ENCODE measurements at regions not wholly inside any gene's neighbourhood (a gene's known extent, or its start where the extent isn't known, plus 50 kb on each side); places are given as distances from the start of the nearest gene placed in this dataset.

DNA sequence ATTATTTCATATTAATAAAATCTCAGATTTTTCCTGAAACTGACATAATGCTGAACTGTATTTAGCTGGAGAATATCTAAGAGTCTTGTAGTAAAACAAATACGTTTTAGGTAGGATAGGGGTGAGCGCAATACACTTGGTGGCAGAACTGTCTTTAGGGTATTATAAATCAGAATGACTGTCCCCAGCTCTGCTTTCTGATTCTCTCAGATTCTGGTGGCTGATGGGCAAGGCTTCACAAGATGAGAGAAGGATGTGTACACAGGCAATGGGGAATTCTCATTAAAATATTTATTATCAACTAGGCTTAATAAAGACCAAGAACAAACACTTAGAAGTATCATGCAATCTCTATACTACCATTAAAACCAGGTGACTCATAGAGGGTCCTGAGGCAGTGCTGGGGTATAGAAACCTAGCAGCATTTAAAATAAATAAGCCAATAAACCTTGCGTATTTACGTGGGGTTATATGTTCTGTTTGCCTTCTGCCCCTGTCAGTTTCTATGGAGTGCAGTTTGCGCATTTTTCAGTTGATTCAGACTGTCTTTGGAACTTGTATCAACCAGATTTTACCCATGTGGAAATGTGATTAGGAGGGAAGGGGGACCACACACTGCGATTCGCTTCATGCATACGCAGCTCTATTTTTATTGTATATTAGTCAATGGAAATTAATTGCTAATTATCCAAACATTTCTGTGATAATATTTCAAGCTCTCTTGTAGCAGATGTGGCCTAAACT is 1150.7 kb upstream of the WWC1 start:
- no peaks in the 10 kb centered on the region for H3K27me3 ChIP-seq (ENCODE audit: control insufficient read depth in 2 of 2, insufficient read depth in 2 of 2, low read length in 2 of 2)
- H3K27ac ChIP-seq (ENCODE audit: low read depth in 2 of 2, low read length in 2 of 2): no peak overlapping the region
- H3K4me1 ChIP-seq (ENCODE audit: control insufficient read depth in 2 of 2, insufficient read depth in 2 of 2, low read length in 2 of 2): no peaks in the 10 kb centered on the region
- no peak overlapping the region for H3K4me3 ChIP-seq (ENCODE audit: low read length in 2 of 2)
- H3K36me3 ChIP-seq (ENCODE audit: control insufficient read depth in 2 of 2, insufficient read depth in 2 of 2, low read length in 2 of 2): no peaks in the 10 kb centered on the region
- no peaks in the 10 kb centered on the region for H3K9me3 ChIP-seq (ENCODE audit: control insufficient read depth in 2 of 2, low read length in 2 of 2)
- no peak overlapping the region for H3K9ac ChIP-seq (ENCODE audit: low read depth in 1 of 2, low read length in 2 of 2)

DNA sequence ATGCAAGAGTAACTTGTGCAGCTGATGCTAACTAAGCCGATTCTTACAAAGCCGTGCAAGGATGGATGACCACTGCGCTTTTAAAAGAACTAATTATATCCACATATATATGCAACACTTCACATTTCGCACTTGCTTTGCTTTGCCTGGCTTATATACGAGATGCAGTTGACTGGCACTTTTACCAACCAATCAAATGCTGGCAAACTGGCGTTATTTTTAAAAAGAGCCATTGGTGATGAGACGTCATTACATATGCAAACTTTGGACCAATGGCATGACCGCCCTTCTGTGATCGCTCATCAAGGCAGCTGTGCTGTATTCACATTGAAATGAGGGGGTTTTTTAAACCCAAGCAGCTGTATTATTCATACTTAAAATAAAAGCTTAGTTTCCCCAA is 1147.7 kb upstream of the WWC1 start:
- no peaks in the 10 kb centered on the region for H3K27me3 ChIP-seq (ENCODE audit: control insufficient read depth in 2 of 2, insufficient read depth in 2 of 2, low read length in 2 of 2)
- H3K9ac ChIP-seq (ENCODE audit: low read depth in 1 of 2, low read length in 2 of 2): no peak overlapping the region
- H3K36me3 ChIP-seq (ENCODE audit: control insufficient read depth in 2 of 2, insufficient read depth in 2 of 2, low read length in 2 of 2): no peaks in the 10 kb centered on the region
- no peaks in the 10 kb centered on the region for H3K9me3 ChIP-seq (ENCODE audit: control insufficient read depth in 2 of 2, low read length in 2 of 2)
- H3K4me1 ChIP-seq (ENCODE audit: control insufficient read depth in 2 of 2, insufficient read depth in 2 of 2, low read length in 2 of 2): no peaks in the 10 kb centered on the region
- no peak overlapping the region for H3K4me3 ChIP-seq (ENCODE audit: low read length in 2 of 2)
- H3K27ac ChIP-seq (ENCODE audit: low read depth in 2 of 2, low read length in 2 of 2): no peak overlapping the region

DNA sequence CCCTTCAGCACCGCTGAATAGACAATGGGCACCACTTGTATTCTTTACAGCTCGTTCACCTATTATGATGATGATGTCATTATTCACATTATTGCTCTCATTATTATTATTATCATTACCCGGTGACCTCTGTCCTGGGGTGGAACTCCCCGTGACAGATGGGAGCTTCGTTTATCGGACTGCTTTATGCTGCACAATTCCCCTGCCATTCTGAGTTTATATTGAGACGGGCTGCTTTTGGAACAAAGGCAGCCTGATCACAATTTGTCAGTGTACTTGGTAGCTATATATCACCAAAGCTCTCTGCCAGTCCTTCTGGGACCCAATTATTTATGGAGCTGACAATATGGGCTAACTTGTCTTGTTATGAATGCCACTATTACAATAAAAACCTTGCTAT is 1145.6 kb upstream of the WWC1 start:
- H3K27ac ChIP-seq (ENCODE audit: low read depth in 2 of 2, low read length in 2 of 2): no peak overlapping the region
- no peak overlapping the region for H3K9ac ChIP-seq (ENCODE audit: low read depth in 1 of 2, low read length in 2 of 2)
- no peak overlapping the region for H3K4me3 ChIP-seq (ENCODE audit: low read length in 2 of 2)
- H3K4me1 ChIP-seq (ENCODE audit: control insufficient read depth in 2 of 2, insufficient read depth in 2 of 2, low read length in 2 of 2): no peaks in the 10 kb centered on the region
- no peaks in the 10 kb centered on the region for H3K27me3 ChIP-seq (ENCODE audit: control insufficient read depth in 2 of 2, insufficient read depth in 2 of 2, low read length in 2 of 2)
- no peaks in the 10 kb centered on the region for H3K36me3 ChIP-seq (ENCODE audit: control insufficient read depth in 2 of 2, insufficient read depth in 2 of 2, low read length in 2 of 2)
- no peaks in the 10 kb centered on the region for H3K9me3 ChIP-seq (ENCODE audit: control insufficient read depth in 2 of 2, low read length in 2 of 2)

DNA sequence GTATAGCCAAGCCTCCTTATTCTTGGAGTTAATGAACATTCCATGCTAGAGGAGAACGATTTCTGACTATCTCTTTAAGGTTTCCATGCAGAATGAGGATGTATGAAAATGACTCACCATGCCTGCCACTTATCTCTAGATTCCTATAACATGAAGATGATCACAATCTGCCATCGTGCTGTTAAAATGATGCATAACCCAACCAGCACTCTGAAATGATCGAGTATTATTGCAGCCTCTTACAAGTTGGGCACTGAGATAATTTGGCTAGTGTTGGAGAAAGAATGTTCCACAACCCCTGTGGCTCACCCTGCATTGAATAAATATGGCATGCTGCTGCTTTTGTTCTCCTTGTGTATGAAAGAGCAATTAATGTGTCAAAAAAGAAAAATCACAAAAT is 1143.6 kb upstream of the WWC1 start:
- Histone ChIP-seq H3K9ac (ENCODE audit: low read depth in 1 of 2, low read length in 2 of 2) (no peak overlapping the region), H3K27ac (ENCODE audit: low read depth in 2 of 2, low read length in 2 of 2) (no peak overlapping the region), H3K27me3 (ENCODE audit: control insufficient read depth in 2 of 2, insufficient read depth in 2 of 2, low read length in 2 of 2) (no peaks in the 10 kb centered on the region), H3K9me3 (ENCODE audit: control insufficient read depth in 2 of 2, low read length in 2 of 2) (no peaks in the 10 kb centered on the region), H3K4me3 (ENCODE audit: low read length in 2 of 2) (no peak overlapping the region), H3K36me3 (ENCODE audit: control insufficient read depth in 2 of 2, insufficient read depth in 2 of 2, low read length in 2 of 2) (no peaks in the 10 kb centered on the region), H3K4me1 (ENCODE audit: control insufficient read depth in 2 of 2, insufficient read depth in 2 of 2, low read length in 2 of 2) (no peaks in the 10 kb centered on the region)

DNA sequence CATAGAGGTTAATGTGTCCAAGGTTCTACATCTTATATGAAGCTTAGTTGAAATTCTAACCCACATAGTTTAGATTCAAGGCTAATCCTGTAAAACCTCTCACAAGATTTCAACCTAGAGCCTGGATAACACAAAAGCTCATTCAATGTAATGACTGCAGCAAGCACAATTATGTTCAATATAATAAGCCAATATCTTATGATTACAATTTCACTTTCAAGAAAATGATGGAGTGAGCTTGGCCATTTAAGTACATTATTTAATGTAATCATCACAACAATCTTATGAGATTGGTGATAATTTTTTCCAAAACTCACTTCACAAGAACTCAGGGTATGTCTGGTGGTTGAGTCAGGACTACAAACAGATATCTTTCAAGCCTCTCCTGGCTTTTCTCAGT is 1140.8 kb upstream of the WWC1 start:
- Histone ChIP-seq H3K27ac (ENCODE audit: low read depth in 2 of 2, low read length in 2 of 2) (no peak overlapping the region), H3K4me1 (ENCODE audit: control insufficient read depth in 2 of 2, insufficient read depth in 2 of 2, low read length in 2 of 2) (no peaks in the 10 kb centered on the region), H3K9ac (ENCODE audit: low read depth in 1 of 2, low read length in 2 of 2) (no peak overlapping the region), H3K27me3 (ENCODE audit: control insufficient read depth in 2 of 2, insufficient read depth in 2 of 2, low read length in 2 of 2) (no peaks in the 10 kb centered on the region), H3K9me3 (ENCODE audit: control insufficient read depth in 2 of 2, low read length in 2 of 2) (no peaks in the 10 kb centered on the region), H3K36me3 (ENCODE audit: control insufficient read depth in 2 of 2, insufficient read depth in 2 of 2, low read length in 2 of 2) (no peaks in the 10 kb centered on the region), H3K4me3 (ENCODE audit: low read length in 2 of 2) (no peak overlapping the region)

DNA sequence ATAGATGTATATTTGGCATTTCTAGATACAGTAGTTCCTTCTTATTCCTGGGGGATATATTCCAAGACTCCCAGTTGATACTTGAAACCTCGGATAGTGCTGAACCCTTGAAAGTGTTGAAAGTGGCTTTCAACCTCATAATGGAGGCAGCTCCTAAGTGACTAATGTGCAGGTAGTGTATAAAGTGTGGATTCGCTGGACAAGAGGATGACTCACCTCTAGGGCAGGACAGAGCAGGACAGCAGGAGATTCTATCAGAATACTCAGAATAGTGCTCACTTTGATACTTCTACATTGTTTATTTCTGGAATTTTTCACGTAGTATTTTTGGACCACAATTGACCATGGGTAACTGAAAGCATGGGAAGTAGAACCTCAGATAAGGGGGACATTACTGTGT is 1138.9 kb upstream of the WWC1 start:
- Histone ChIP-seq H3K27me3 (ENCODE audit: control insufficient read depth in 2 of 2, insufficient read depth in 2 of 2, low read length in 2 of 2) (no peaks in the 10 kb centered on the region), H3K36me3 (ENCODE audit: control insufficient read depth in 2 of 2, insufficient read depth in 2 of 2, low read length in 2 of 2) (no peaks in the 10 kb centered on the region), H3K9me3 (ENCODE audit: control insufficient read depth in 2 of 2, low read length in 2 of 2) (no peaks in the 10 kb centered on the region), H3K27ac (ENCODE audit: low read depth in 2 of 2, low read length in 2 of 2) (no peak overlapping the region), H3K9ac (ENCODE audit: low read depth in 1 of 2, low read length in 2 of 2) (no peak overlapping the region), H3K4me1 (ENCODE audit: control insufficient read depth in 2 of 2, insufficient read depth in 2 of 2, low read length in 2 of 2) (no peaks in the 10 kb centered on the region), H3K4me3 (ENCODE audit: low read length in 2 of 2) (no peak overlapping the region)

DNA sequence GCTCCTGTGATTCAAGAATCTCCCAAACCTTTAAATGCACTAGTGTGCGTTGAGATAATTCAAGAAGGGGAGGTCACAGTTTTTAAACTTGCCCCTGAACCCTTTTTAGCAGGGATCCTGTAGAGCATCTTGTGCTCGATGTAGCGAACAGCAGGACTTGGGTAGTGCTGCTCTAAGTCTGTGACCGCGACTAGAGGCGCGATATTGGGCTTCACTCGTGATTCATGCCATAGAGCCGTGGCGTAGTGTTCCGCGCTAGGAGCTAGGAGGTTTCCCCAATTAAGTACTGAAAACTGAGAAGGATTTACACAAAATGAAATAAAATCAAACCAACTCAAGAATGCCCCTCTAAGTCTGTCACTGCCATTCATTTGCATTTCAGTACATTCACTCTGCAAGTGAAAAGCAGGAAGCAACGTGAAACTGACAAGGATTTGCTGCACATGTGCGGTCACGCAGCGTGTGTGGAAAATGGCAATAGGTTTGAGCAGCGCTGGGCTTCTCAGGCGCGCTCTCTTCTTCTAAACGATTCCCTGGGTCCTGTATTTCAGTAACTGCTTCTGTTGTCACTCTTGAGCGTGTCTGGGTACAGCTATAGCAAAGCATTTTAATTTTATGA is 1135.9 kb upstream of the WWC1 start:
- Histone ChIP-seq H3K4me3 (ENCODE audit: low read length in 2 of 2) (no peak overlapping the region), H3K4me1 (ENCODE audit: control insufficient read depth in 2 of 2, insufficient read depth in 2 of 2, low read length in 2 of 2) (no peaks in the 10 kb centered on the region), H3K9me3 (ENCODE audit: control insufficient read depth in 2 of 2, low read length in 2 of 2) (no peaks in the 10 kb centered on the region), H3K27me3 (ENCODE audit: control insufficient read depth in 2 of 2, insufficient read depth in 2 of 2, low read length in 2 of 2) (no peaks in the 10 kb centered on the region), H3K36me3 (ENCODE audit: control insufficient read depth in 2 of 2, insufficient read depth in 2 of 2, low read length in 2 of 2) (no peaks in the 10 kb centered on the region), H3K9ac (ENCODE audit: low read depth in 1 of 2, low read length in 2 of 2) (no peak overlapping the region), H3K27ac (ENCODE audit: low read depth in 2 of 2, low read length in 2 of 2) (no peak overlapping the region)

DNA sequence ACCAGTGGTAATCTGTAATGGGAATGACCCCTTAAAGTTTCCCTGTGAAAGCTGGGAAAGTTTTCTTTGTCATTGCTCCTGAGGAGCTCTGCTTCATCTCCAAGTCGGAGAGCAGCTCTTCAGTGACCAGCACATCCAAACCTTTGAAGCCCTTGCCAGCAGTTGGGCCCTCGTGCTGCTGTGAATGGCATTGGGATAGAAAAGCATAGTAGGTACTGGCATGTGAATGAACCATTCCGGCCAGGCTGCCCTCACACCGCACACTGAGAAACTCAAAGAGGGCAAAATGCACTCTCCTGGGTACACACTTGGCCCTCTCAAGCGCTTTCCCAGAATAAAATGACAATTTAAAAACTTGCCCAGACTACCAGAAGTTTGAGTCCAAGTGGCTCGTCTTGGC is 1135.0 kb upstream of the WWC1 start:
- no peak overlapping the region for H3K9ac ChIP-seq (ENCODE audit: low read depth in 1 of 2, low read length in 2 of 2)
- no peak overlapping the region for H3K27ac ChIP-seq (ENCODE audit: low read depth in 2 of 2, low read length in 2 of 2)
- no peaks in the 10 kb centered on the region for H3K27me3 ChIP-seq (ENCODE audit: control insufficient read depth in 2 of 2, insufficient read depth in 2 of 2, low read length in 2 of 2)
- H3K4me1 ChIP-seq (ENCODE audit: control insufficient read depth in 2 of 2, insufficient read depth in 2 of 2, low read length in 2 of 2): no peaks in the 10 kb centered on the region
- H3K36me3 ChIP-seq (ENCODE audit: control insufficient read depth in 2 of 2, insufficient read depth in 2 of 2, low read length in 2 of 2): no peaks in the 10 kb centered on the region
- no peaks in the 10 kb centered on the region for H3K9me3 ChIP-seq (ENCODE audit: control insufficient read depth in 2 of 2, low read length in 2 of 2)
- no peak overlapping the region for H3K4me3 ChIP-seq (ENCODE audit: low read length in 2 of 2)

DNA sequence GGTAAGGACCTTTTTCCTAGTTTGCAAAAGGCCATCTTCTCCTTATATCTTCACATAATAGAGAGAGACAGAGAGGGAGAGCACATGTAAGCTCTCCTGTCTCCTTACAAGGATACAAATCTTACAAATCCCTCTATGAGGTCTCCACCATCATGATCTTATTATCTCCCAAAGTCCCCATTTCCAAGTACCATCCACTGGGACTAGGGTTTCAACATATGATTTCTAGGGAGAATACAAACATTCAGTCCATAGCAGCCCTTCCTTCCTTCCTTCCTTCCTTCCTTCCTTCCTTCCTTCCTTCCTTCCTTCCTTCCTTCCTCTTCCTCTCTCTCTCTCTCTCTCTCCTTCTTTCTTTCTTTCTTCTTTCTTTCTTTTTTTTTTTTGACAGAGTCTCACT is 1132.9 kb upstream of the WWC1 start:
- Histone ChIP-seq H3K9ac (ENCODE audit: low read depth in 1 of 2, low read length in 2 of 2) (no peak overlapping the region), H3K9me3 (ENCODE audit: control insufficient read depth in 2 of 2, low read length in 2 of 2) (no peaks in the 10 kb centered on the region), H3K27ac (ENCODE audit: low read depth in 2 of 2, low read length in 2 of 2) (no peak overlapping the region), H3K27me3 (ENCODE audit: control insufficient read depth in 2 of 2, insufficient read depth in 2 of 2, low read length in 2 of 2) (no peaks in the 10 kb centered on the region), H3K36me3 (ENCODE audit: control insufficient read depth in 2 of 2, insufficient read depth in 2 of 2, low read length in 2 of 2) (no peaks in the 10 kb centered on the region), H3K4me3 (ENCODE audit: low read length in 2 of 2) (no peak overlapping the region), H3K4me1 (ENCODE audit: control insufficient read depth in 2 of 2, insufficient read depth in 2 of 2, low read length in 2 of 2) (no peaks in the 10 kb centered on the region)

DNA sequence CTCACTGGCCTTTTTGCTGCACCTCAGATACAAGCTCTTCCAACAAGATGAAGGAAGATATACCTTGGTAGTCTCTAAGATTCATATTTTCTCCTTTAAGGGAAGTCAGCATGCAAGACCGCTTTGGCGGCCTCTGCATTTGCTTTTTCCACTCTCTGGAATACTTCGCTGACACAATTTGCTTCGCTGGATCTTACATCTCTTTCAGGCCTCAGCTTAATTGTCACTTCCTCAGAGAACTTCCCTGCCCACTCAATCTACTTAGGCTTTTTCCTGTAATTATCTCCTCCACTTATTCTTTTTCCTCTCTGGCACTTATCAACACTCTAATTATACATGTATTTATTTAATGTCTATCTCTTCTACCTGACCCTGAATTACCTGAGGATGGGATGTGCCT is 1131.1 kb upstream of the WWC1 start:
- H3K9me3 ChIP-seq (ENCODE audit: control insufficient read depth in 2 of 2, low read length in 2 of 2): no peaks in the 10 kb centered on the region
- no peaks in the 10 kb centered on the region for H3K4me1 ChIP-seq (ENCODE audit: control insufficient read depth in 2 of 2, insufficient read depth in 2 of 2, low read length in 2 of 2)
- no peaks in the 10 kb centered on the region for H3K27me3 ChIP-seq (ENCODE audit: control insufficient read depth in 2 of 2, insufficient read depth in 2 of 2, low read length in 2 of 2)
- H3K36me3 ChIP-seq (ENCODE audit: control insufficient read depth in 2 of 2, insufficient read depth in 2 of 2, low read length in 2 of 2): no peaks in the 10 kb centered on the region
- H3K4me3 ChIP-seq (ENCODE audit: low read length in 2 of 2): no peak overlapping the region
- no peak overlapping the region for H3K27ac ChIP-seq (ENCODE audit: low read depth in 2 of 2, low read length in 2 of 2)
- H3K9ac ChIP-seq (ENCODE audit: low read depth in 1 of 2, low read length in 2 of 2): no peak overlapping the region

All from mucosa of rectum (tissue), 2 donors.